Transverse colon (tissue), 4 donors: ENCODE measurements at regions not wholly inside any gene's neighbourhood (a gene's known extent, or its start where the extent isn't known, plus 50 kb on each side); places are given as distances from the start of the nearest gene placed in this dataset.

ENCODE experiments used
- CTCF ChIP-seq, 5 experiments: fragments of 200-600 bp in 3 of 5; fragments of 450-650 bp in 2 of 5; sonication (generic) in 3 of 5; IDR thresholded peaks; 1 replicate in 2 of 5; 2 replicates in 3 of 5; pipeline ENCODE4 v1.5.1; 2016 to 2017; ENCODE audit warnings: antibody characterized with exemption in 5 of 5, inconsistent platforms in 3 of 5, mild to moderate bottlenecking in 2 of 5, moderate library complexity in 1 of 5
- EP300 ChIP-seq: sonication (generic); formaldehyde crosslinking; IDR thresholded peaks from one replicate; pipeline ENCODE4 v1.6.1; 2017; ENCODE audit warnings: antibody characterized with exemption, low read depth
- POLR2A ChIP-seq: fragments of 450-650 bp; IDR thresholded peaks from one replicate; pipeline ENCODE4 v1.6.1; 2016; ENCODE audit warnings: antibody characterized with exemption, mild to moderate bottlenecking, moderate library complexity
- POLR2AphosphoS5 ChIP-seq, 3 donors: sonication (generic); formaldehyde crosslinking; IDR thresholded peaks; one replicate each; pipeline ENCODE4 v1.6.1; 2016; ENCODE audit warnings: antibody characterized with exemption in 3 of 3

GRCh38 chr11:90717522-90717921 is 494.7 kb upstream of the CHORDC1 start:
- TF ChIP-seq CTCF (IDR thresholded peaks at IDR 0.05) = no peak
- TF ChIP-seq POLR2A = no peak
- no peak for TF ChIP-seq EP300
- TF ChIP-seq POLR2AphosphoS5 (IDR thresholded peaks at IDR 0.05) = no peak
